ENCODE measurements at regions not wholly inside any gene's neighbourhood (a gene's known extent, or its start where the extent isn't known, plus 50 kb on each side); places are given as distances from the start of the nearest gene placed in this dataset.

DNA sequence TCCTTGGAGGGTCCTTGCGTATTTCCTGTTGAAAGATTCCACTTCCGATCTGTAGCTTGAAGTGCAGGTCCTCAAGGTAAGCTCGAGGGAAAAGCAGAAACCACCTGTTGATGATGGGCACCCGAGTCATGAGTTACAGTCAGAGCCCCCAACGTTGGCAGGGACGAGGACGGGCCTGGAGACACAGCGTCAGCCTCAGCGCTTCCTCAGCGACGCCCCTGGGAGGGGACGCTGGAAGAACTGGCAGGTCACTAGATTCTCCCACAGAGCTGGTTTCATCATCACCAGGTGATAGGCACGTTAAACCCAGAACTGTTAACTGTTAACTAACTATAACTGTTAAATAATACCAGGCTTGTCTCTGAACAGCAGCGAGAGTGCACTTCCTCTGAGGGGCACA, 101.8 kb downstream of the TNFAIP2 start:
- H3K27me3 ChIP-seq (ENCODE audit: insufficient read depth, low read length, poor library complexity): no peaks in the 10 kb centered on the region
- no peak overlapping the region for H3K4ac ChIP-seq (ENCODE audit: low read depth, low read length)
- no peak overlapping the region for H2BK5ac ChIP-seq (ENCODE audit: low read length)
- no peak overlapping the region for H3K4me2 ChIP-seq (ENCODE audit: low read length)
- WGBS (ENCODE audit: extremely low coverage, insufficient coverage, low lambda C conversion rate): no CpG with 5 or more reads among the region's 14 CpGs
- no peak overlapping the region for H4K5ac ChIP-seq (ENCODE audit: low read length)
- no peak overlapping the region for H2BK120ac ChIP-seq (ENCODE audit: low read depth, low read length)
- no peak overlapping the region for H3K18ac ChIP-seq (ENCODE audit: low read length)
- no peak overlapping the region for H3K9ac ChIP-seq (ENCODE audit: low read length)
- H3K36me3 ChIP-seq (ENCODE audit: control insufficient read depth, insufficient read depth, low read length): no peaks in the 10 kb centered on the region
- H2BK15ac ChIP-seq (replicated peaks; ENCODE audit: low read depth): no peak overlapping the region
- H4K8ac ChIP-seq (ENCODE audit: low read depth, low read length): no peak overlapping the region
- no peaks in the 10 kb centered on the region for H3K79me1 ChIP-seq (ENCODE audit: low read length)
- H3K79me2 ChIP-seq (ENCODE audit: control insufficient read depth, insufficient read depth, low read length): no peaks in the 10 kb centered on the region
- H3K23ac ChIP-seq (ENCODE audit: low read length): no peak overlapping the region
- no peak overlapping the region for H3K56ac ChIP-seq (ENCODE audit: low read length)
- no peak overlapping the region for H3K27ac ChIP-seq (ENCODE audit: low read depth, low read length)
- no peaks in the 10 kb centered on the region for H3K4me1 ChIP-seq (ENCODE audit: control insufficient read depth, low read depth, low read length)
- no peak overlapping the region for H2AK5ac ChIP-seq (ENCODE audit: low read length)
- DNase-seq: no peak
- H3K4me3 ChIP-seq (ENCODE audit: low read length): no peak overlapping the region

DNA sequence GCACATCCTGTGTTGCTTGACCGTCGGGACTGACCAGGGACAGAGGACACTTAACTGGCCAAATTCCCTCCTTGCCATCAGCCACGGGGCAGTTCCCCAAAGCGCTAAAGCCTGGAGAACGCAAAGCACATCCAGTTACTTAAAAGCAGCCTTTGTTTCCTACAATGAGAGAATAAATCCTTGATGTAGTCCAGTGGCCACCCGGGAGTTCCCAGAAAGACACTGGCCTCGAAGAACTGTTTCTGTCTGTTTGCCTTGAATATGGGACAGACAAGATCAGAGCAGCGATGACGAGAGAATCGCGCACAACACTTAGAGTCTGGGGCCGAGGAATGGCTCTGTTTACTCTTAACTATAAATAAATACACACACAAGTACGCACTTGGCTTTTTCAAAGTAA, 102.2 kb downstream of the TNFAIP2 start:
- no peaks in the 10 kb centered on the region for H3K4me1 ChIP-seq (ENCODE audit: control insufficient read depth, low read depth, low read length)
- no peaks in the 10 kb centered on the region for H3K79me2 ChIP-seq (ENCODE audit: control insufficient read depth, insufficient read depth, low read length)
- H2BK15ac ChIP-seq (replicated peaks; ENCODE audit: low read depth): no peak overlapping the region
- H3K36me3 ChIP-seq (ENCODE audit: control insufficient read depth, insufficient read depth, low read length): no peaks in the 10 kb centered on the region
- no peak overlapping the region for H3K4ac ChIP-seq (ENCODE audit: low read depth, low read length)
- H3K9ac ChIP-seq (ENCODE audit: low read length): no peak overlapping the region
- DNase-seq: no peak
- H3K56ac ChIP-seq (ENCODE audit: low read length): no peak overlapping the region
- no peak overlapping the region for H3K23ac ChIP-seq (ENCODE audit: low read length)
- H2AK5ac ChIP-seq (ENCODE audit: low read length): no peak overlapping the region
- H4K5ac ChIP-seq (ENCODE audit: low read length): no peak overlapping the region
- H3K18ac ChIP-seq (ENCODE audit: low read length): no peak overlapping the region
- H3K27ac ChIP-seq (ENCODE audit: low read depth, low read length): no peak overlapping the region
- WGBS (ENCODE audit: extremely low coverage, insufficient coverage, low lambda C conversion rate): no CpG with 5 or more reads among the region's 13 CpGs
- no peak overlapping the region for H4K8ac ChIP-seq (ENCODE audit: low read depth, low read length)
- no peak overlapping the region for H3K4me2 ChIP-seq (ENCODE audit: low read length)
- no peak overlapping the region for H2BK120ac ChIP-seq (ENCODE audit: low read depth, low read length)
- no peaks in the 10 kb centered on the region for H3K27me3 ChIP-seq (ENCODE audit: insufficient read depth, low read length, poor library complexity)
- no peak overlapping the region for H2BK5ac ChIP-seq (ENCODE audit: low read length)
- no peak overlapping the region for H3K4me3 ChIP-seq (ENCODE audit: low read length)
- no peaks in the 10 kb centered on the region for H3K79me1 ChIP-seq (ENCODE audit: low read length)

DNA sequence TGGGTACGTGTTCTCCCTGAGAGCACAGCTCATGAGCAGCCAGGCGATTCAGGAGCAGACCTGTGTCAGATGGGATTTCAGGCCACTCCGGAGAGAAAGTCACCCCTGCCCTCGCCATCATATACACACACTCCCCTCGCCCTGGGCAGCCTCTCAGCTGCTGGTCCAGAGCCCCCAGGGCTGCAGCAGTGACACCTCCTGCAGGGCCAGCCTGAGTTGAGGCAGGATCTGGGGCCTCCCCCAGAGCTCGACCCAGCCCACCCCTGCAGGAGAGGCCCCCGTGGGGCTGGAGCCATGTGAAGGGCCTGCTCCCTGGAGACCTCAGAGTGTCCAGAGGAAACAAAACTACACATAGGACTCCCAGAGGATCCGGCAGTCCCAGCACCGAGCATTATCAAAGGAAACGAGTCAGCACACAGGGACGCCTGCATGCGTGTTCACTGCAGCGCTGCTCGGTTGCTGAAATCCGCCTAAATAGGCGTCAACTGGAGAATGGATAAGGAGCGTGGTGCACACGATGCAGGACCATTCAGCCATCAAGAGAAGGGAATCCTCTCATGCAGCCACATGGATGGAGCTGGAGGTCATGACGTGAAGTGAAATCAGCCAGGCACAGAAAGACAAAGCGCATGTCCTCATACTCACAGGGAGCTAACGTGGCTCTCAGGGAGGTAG, 104.0 kb downstream of the TNFAIP2 start:
- no peak overlapping the region for H2BK5ac ChIP-seq (ENCODE audit: low read length)
- no peaks in the 10 kb centered on the region for H3K79me2 ChIP-seq (ENCODE audit: control insufficient read depth, insufficient read depth, low read length)
- H3K27me3 ChIP-seq (ENCODE audit: insufficient read depth, low read length, poor library complexity): no peaks in the 10 kb centered on the region
- H3K4me2 ChIP-seq (ENCODE audit: low read length): no peak overlapping the region
- H3K79me1 ChIP-seq (ENCODE audit: low read length): no peaks in the 10 kb centered on the region
- no peak overlapping the region for H3K27ac ChIP-seq (ENCODE audit: low read depth, low read length)
- no CpG with 5 or more reads among the region's 21 CpGs for WGBS (ENCODE audit: extremely low coverage, insufficient coverage, low lambda C conversion rate)
- no peak overlapping the region for H4K8ac ChIP-seq (ENCODE audit: low read depth, low read length)
- no peak overlapping the region for H3K9ac ChIP-seq (ENCODE audit: low read length)
- H3K36me3 ChIP-seq (ENCODE audit: control insufficient read depth, insufficient read depth, low read length): no peaks in the 10 kb centered on the region
- H3K4me3 ChIP-seq (ENCODE audit: low read length): no peak overlapping the region
- no peak overlapping the region for H4K5ac ChIP-seq (ENCODE audit: low read length)
- H3K4ac ChIP-seq (ENCODE audit: low read depth, low read length): no peak overlapping the region
- no peak for DNase-seq
- no peak overlapping the region for H2BK120ac ChIP-seq (ENCODE audit: low read depth, low read length)
- no peak overlapping the region for H2AK5ac ChIP-seq (ENCODE audit: low read length)
- no peak overlapping the region for H3K18ac ChIP-seq (ENCODE audit: low read length)
- no peak overlapping the region for H2BK15ac ChIP-seq (replicated peaks; ENCODE audit: low read depth)
- no peaks in the 10 kb centered on the region for H3K4me1 ChIP-seq (ENCODE audit: control insufficient read depth, low read depth, low read length)
- H3K56ac ChIP-seq (ENCODE audit: low read length): no peak overlapping the region
- H3K23ac ChIP-seq (ENCODE audit: low read length): no peak overlapping the region

DNA sequence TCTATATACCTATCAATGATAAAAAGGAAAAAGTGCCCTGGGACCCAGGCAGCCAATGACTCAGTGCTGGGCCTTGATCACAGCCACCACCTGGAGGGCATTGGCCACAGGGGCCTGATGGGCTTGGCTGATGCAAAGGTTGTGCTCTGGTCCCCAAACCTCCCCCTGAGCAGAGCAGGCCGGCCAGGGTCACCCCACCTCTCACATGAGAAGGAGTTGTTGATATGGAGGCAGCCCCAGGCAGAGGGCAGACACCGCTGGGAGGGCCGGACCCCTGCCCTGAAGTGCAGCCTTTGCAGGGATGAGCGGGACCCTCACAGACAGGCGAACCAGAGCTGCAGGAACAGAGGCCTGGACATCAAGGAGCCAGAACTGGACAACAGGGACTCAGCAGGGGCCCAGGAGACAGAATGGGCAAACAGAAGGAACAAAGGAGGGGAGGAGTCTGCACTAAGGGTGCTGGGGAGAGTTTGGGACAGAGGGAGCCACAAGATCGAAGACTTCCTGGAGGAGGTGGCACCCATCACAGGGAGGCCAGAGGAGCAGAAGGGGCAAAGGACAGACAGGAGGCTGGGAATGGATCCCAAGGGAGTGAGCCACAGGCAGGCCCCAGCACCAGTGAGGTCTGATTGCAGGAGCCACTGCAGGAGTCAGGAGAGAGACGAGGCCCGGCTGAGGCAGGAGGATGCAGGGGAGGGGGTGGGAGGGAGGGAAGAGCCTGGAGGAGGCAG, 105.0 kb downstream of the TNFAIP2 start:
- no CpG with 5 or more reads among the region's 8 CpGs for WGBS (ENCODE audit: extremely low coverage, insufficient coverage, low lambda C conversion rate)
- Histone ChIP-seq H4K8ac (ENCODE audit: low read depth, low read length) (no peak overlapping the region), H2AK5ac (ENCODE audit: low read length) (no peak overlapping the region), H3K79me1 (ENCODE audit: low read length) (no peaks in the 10 kb centered on the region), H4K5ac (ENCODE audit: low read length) (no peak overlapping the region), H2BK120ac (ENCODE audit: low read depth, low read length) (no peak overlapping the region), H3K36me3 (ENCODE audit: control insufficient read depth, insufficient read depth, low read length) (no peaks in the 10 kb centered on the region), H3K79me2 (ENCODE audit: control insufficient read depth, insufficient read depth, low read length) (no peaks in the 10 kb centered on the region), H3K27ac (ENCODE audit: low read depth, low read length) (no peak overlapping the region), H3K56ac (ENCODE audit: low read length) (no peak overlapping the region), H2BK5ac (ENCODE audit: low read length) (no peak overlapping the region), H3K9ac (ENCODE audit: low read length) (no peak overlapping the region), H3K4me2 (ENCODE audit: low read length) (no peak overlapping the region), H3K18ac (ENCODE audit: low read length) (no peak overlapping the region), H3K27me3 (ENCODE audit: insufficient read depth, low read length, poor library complexity) (no peaks in the 10 kb centered on the region), H3K4me3 (ENCODE audit: low read length) (no peak overlapping the region), H2BK15ac (replicated peaks; ENCODE audit: low read depth) (no peak overlapping the region), H3K4me1 (ENCODE audit: control insufficient read depth, low read depth, low read length) (no peaks in the 10 kb centered on the region), H3K4ac (ENCODE audit: low read depth, low read length) (no peak overlapping the region), H3K23ac (ENCODE audit: low read length) (no peak overlapping the region)
- DNase-seq: no peak

DNA sequence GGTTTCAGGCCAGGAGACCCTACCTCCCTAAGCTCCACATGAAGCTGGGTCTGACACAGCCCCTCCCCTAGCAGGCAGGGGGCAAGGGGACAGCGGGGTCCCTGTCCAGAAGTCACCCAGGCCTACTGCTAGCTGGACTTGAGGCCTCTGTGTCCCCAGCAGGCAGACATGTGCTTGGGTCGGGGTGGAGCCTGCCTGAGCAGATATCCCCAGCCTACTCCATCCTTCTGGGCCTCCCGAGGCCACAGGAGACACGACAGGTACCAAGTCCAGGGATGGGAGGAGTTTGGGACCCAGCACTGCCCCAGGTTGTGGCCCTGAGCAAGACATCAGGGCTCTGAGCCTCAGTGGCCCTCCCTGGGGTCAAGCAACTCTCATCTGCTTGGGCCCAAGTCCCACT, 105.2 kb upstream of the EIF5 start:
- WGBS (ENCODE audit: extremely low coverage, insufficient coverage, low lambda C conversion rate): no CpG with 5 or more reads among the region's 4 CpGs
- Histone ChIP-seq H3K36me3 (ENCODE audit: control insufficient read depth, insufficient read depth, low read length) (no peaks in the 10 kb centered on the region), H4K8ac (ENCODE audit: low read depth, low read length) (no peak overlapping the region), H3K79me2 (ENCODE audit: control insufficient read depth, insufficient read depth, low read length) (no peaks in the 10 kb centered on the region), H2BK120ac (ENCODE audit: low read depth, low read length) (no peak overlapping the region), H3K27ac (ENCODE audit: low read depth, low read length) (no peak overlapping the region), H3K4me1 (ENCODE audit: control insufficient read depth, low read depth, low read length) (no peaks in the 10 kb centered on the region), H4K5ac (ENCODE audit: low read length) (no peak overlapping the region), H3K4me3 (ENCODE audit: low read length) (no peak overlapping the region), H3K23ac (ENCODE audit: low read length) (no peak overlapping the region), H3K18ac (ENCODE audit: low read length) (no peak overlapping the region), H2BK5ac (ENCODE audit: low read length) (no peak overlapping the region), H3K27me3 (ENCODE audit: insufficient read depth, low read length, poor library complexity) (no peaks in the 10 kb centered on the region), H2BK15ac (replicated peaks; ENCODE audit: low read depth) (no peak overlapping the region), H3K4me2 (ENCODE audit: low read length) (no peak overlapping the region), H3K79me1 (ENCODE audit: low read length) (no peaks in the 10 kb centered on the region), H3K56ac (ENCODE audit: low read length) (no peak overlapping the region), H3K4ac (ENCODE audit: low read depth, low read length) (no peak overlapping the region), H3K9ac (ENCODE audit: low read length) (no peak overlapping the region), H2AK5ac (ENCODE audit: low read length) (no peak overlapping the region)
- no peak for DNase-seq
